Astrocyte of the cerebellum (primary cell): ENCODE measurements at regions not wholly inside any gene's neighbourhood (a gene's known extent, or its start where the extent isn't known, plus 50 kb on each side); places are given as distances from the start of the nearest gene placed in this dataset.
A peak's percentile ranks its signal among the peaks of the same experiment; 100 is the strongest.

Experiments
- DNase-seq: peaks from one replicate; pipeline ENCODE4 v3.0.0-alpha.2; 2011; ENCODE audit warnings: low read depth
- H3K4me3 ChIP-seq: 2 replicates; pipeline ENCODE4 v1.5.1; 2011; ENCODE audit warnings: mild to moderate bottlenecking, low read depth, low read length, moderate library complexity
- in situ Hi-C: cut with HindIII; loops from 2 replicates; pipeline ENCODE4 v1.10.0; 2017; ENCODE audit warnings: low sequenced_read_pairs
- TF ChIP-seq, protein P1 (sequence below): IDR thresholded peaks from 2 replicates; pipeline ENCODE4 v1.5.1; 2012; ENCODE audit warnings: low read length, low read depth, moderate library complexity, mild to moderate bottlenecking; ENCODE audit errors: missing control alignments

- no peak overlapping the region for H3K4me3 ChIP-seq
- TF ChIP-seq, protein P1, sequence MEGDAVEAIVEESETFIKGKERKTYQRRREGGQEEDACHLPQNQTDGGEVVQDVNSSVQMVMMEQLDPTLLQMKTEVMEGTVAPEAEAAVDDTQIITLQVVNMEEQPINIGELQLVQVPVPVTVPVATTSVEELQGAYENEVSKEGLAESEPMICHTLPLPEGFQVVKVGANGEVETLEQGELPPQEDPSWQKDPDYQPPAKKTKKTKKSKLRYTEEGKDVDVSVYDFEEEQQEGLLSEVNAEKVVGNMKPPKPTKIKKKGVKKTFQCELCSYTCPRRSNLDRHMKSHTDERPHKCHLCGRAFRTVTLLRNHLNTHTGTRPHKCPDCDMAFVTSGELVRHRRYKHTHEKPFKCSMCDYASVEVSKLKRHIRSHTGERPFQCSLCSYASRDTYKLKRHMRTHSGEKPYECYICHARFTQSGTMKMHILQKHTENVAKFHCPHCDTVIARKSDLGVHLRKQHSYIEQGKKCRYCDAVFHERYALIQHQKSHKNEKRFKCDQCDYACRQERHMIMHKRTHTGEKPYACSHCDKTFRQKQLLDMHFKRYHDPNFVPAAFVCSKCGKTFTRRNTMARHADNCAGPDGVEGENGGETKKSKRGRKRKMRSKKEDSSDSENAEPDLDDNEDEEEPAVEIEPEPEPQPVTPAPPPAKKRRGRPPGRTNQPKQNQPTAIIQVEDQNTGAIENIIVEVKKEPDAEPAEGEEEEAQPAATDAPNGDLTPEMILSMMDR: no peak
- DNase-seq: no peak
- in situ Hi-C loops: no loop called here
These were observed 597.0 kb downstream of the PCDH18 start for GRCh38 chr4:136935305-136935704.

- in situ Hi-C loops: no loop called here
- TF ChIP-seq, protein P1: no peak
- DNase-seq: no peak
- H3K4me3 ChIP-seq: no peak overlapping the region
These were observed 597.7 kb downstream of the PCDH18 start for GRCh38 chr4:136934601-136935000.

GRCh38 chr4:136931781-136932180 lies 600.5 kb downstream of the PCDH18 start:
- no peak for DNase-seq
- no peak overlapping the region for H3K4me3 ChIP-seq
- in situ Hi-C loops: no loop called here
- TF ChIP-seq, protein P1: no peak

DNA sequence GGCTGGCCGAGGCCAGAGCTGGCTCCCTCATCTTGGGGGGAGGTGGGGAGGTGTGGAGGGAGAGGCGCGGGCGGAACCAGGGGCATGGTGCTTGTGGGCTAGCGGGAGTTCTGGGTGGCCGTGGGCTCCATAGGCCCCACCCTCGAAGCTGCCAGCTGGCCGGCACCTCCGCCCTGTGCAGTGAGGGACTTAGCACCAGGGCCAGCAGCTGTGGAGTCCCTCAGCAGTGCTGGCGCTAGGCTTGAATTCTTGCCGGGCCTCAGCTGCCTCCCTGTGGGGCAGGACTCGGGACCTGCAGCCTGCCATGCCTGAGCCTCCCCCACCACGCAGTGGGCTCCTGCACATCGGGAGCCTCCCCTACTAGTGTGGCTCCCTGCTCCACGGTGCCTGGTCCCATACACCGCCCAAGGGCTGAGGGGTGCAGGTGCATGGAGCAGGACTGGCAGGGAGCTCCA lies 603.3 kb downstream of the PCDH18 start:
- no peak for DNase-seq
- TF ChIP-seq, protein P1: no peak
- in situ Hi-C loops: no loop called here
- H3K4me3 ChIP-seq: no peak overlapping the region

GRCh38 chr4:136927172-136927571 lies 605.1 kb downstream of the PCDH18 start:
- TF ChIP-seq, protein P1: no peak
- DNase-seq: peak; percentile 70
- no peak overlapping the region for H3K4me3 ChIP-seq

DNA sequence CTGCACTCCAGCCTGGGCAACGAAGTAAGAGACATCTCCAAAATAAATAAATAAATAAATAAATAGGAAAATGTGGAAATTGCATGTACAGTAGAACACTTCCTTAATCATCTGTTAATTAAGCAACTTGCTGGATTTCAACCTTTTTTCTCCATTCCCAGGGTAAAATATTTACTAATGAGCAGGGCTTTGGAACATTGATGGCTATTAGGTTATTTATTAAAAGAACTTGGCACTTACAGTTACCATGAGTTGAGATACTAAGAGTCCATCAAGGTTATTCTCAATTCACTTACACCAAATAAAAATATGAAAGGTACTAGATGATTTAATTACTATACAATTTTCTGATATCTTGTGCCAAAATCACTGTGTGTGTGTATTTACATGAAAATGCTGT lies 607.1 kb downstream of the PCDH18 start:
- DNase-seq: no peak
- H3K4me3 ChIP-seq: no peak overlapping the region
- in situ Hi-C loops: no loop called here
- TF ChIP-seq, protein P1: no peak

More at GRCh38 chr4:136927172-136927571, 605.1 kb downstream of the PCDH18 start:
- in situ Hi-C loops: no loop called here

- in situ Hi-C loops: no loop called here
- no peak overlapping the region for H3K4me3 ChIP-seq
- TF ChIP-seq, protein P1: no peak
- DNase-seq: peak; percentile 22
These were observed 610.2 kb downstream of the PCDH18 start for GRCh38 chr4:136922066-136922465.
